ENCODE measurements at regions not wholly inside any gene's neighbourhood (a gene's known extent, or its start where the extent isn't known, plus 50 kb on each side); places are given as distances from the start of the nearest gene placed in this dataset.

GRCh38 chr12:24307153-24307552 lies 357.7 kb upstream of the SOX5 start:
- no peaks in the 10 kb centered on the region for H3K36me3 ChIP-seq (ENCODE audit: low read depth, low read length)
- no peak overlapping the region for H2AFZ ChIP-seq (ENCODE audit: low read length)
- no peak for TF ChIP-seq EZH2phosphoT487 (IDR thresholded peaks at IDR 0.05; ENCODE audit: borderline replicate concordance, low read length)
- TF ChIP-seq CTCF (conservative IDR thresholded peaks at IDR 0.05; ENCODE audit: low read depth, low read length): no peak
- no peak for TF ChIP-seq EZH2 (IDR thresholded peaks at IDR 0.05; ENCODE audit: low read length, unreplicated experiment)
- H3K4me2 ChIP-seq (ENCODE audit: low read length): no peak overlapping the region
- no TSS peak for BruUV-seq (replicated peaks)
- H3K4me1 ChIP-seq (ENCODE audit: insufficient read depth, low read length): no peaks in the 10 kb centered on the region
- intact Hi-C loops (cut with micrococcal nuclease): no loop called here
- no peaks in the 10 kb centered on the region for H3K79me2 ChIP-seq (ENCODE audit: low read length)
- CTCF ChIA-PET: no interaction called here
- H3K9ac ChIP-seq (ENCODE audit: low read length): no peak overlapping the region
- ATAC-seq: no peak
- no peaks in the 10 kb centered on the region for H3K9me2 ChIP-seq (replicated peaks; ENCODE audit: low read length)
- DNase-seq: no peak
- no peaks in the 10 kb centered on the region for H4K20me1 ChIP-seq (ENCODE audit: low read length)
- no peaks in the 10 kb centered on the region for H3F3A ChIP-seq (ENCODE audit: low read length, unreplicated experiment)
- no peak overlapping the region for H3K4me3 ChIP-seq (ENCODE audit: low read length)
- no peaks in the 10 kb centered on the region for H3K9me3 ChIP-seq (ENCODE audit: low read length)
- no peaks in the 10 kb centered on the region for H3K27me3 ChIP-seq (ENCODE audit: low read length)
- H3K27ac ChIP-seq (ENCODE audit: low read length): no peak overlapping the region
- POLR2A ChIA-PET (ENCODE audit: unreplicated experiment): no interaction called here

GRCh38 chr12:24306001-24306400 lies 356.5 kb upstream of the SOX5 start:
- H2AFZ ChIP-seq (ENCODE audit: low read length): no peak overlapping the region
- intact Hi-C loops (cut with micrococcal nuclease): no loop called here

GRCh38 chr12:24304285-24304684 lies 354.8 kb upstream of the SOX5 start:
- ChIA-PET POLR2A (ENCODE audit: unreplicated experiment) (no interaction called here), CTCF (no interaction called here)
- Histone ChIP-seq H3K36me3 (ENCODE audit: low read depth, low read length) (no peaks in the 10 kb centered on the region), H3K4me2 (ENCODE audit: low read length) (no peak overlapping the region), H3F3A (ENCODE audit: low read length, unreplicated experiment) (no peaks in the 10 kb centered on the region), H3K27ac (ENCODE audit: low read length) (no peak overlapping the region), H3K9me2 (replicated peaks; ENCODE audit: low read length) (no peaks in the 10 kb centered on the region), H3K4me1 (ENCODE audit: insufficient read depth, low read length) (no peaks in the 10 kb centered on the region), H2AFZ (ENCODE audit: low read length) (no peak overlapping the region), H3K27me3 (ENCODE audit: low read length) (peaks cover 4% of the 10 kb centered on the region; the same call in 1 of the 2 replicates), H3K79me2 (ENCODE audit: low read length) (no peaks in the 10 kb centered on the region), H3K4me3 (ENCODE audit: low read length) (no peak overlapping the region), H3K9me3 (ENCODE audit: low read length) (no peaks in the 10 kb centered on the region), H4K20me1 (ENCODE audit: low read length) (no peaks in the 10 kb centered on the region), H3K9ac (ENCODE audit: low read length) (no peak overlapping the region)
- no TSS peak for BruUV-seq (replicated peaks)
- intact Hi-C loops (cut with micrococcal nuclease): no loop called here
- no peak for TF ChIP-seq CTCF (conservative IDR thresholded peaks at IDR 0.05; ENCODE audit: low read depth, low read length)
- no peak for TF ChIP-seq EZH2 (IDR thresholded peaks at IDR 0.05; ENCODE audit: low read length, unreplicated experiment)
- no peak for TF ChIP-seq EZH2phosphoT487 (IDR thresholded peaks at IDR 0.05; ENCODE audit: borderline replicate concordance, low read length)
- DNase-seq (no peak), ATAC-seq (no peak)

More at GRCh38 chr12:24306001-24306400, 356.5 kb upstream of the SOX5 start:
- ATAC-seq: no peak
- Histone ChIP-seq H3K9ac (ENCODE audit: low read length) (no peak overlapping the region), H3K4me1 (ENCODE audit: insufficient read depth, low read length) (no peaks in the 10 kb centered on the region), H3K4me2 (ENCODE audit: low read length) (no peak overlapping the region), H3K4me3 (ENCODE audit: low read length) (no peak overlapping the region), H3K9me2 (replicated peaks; ENCODE audit: low read length) (no peaks in the 10 kb centered on the region), H3K9me3 (ENCODE audit: low read length) (no peaks in the 10 kb centered on the region), H3K79me2 (ENCODE audit: low read length) (no peaks in the 10 kb centered on the region), H3F3A (ENCODE audit: low read length, unreplicated experiment) (no peaks in the 10 kb centered on the region), H4K20me1 (ENCODE audit: low read length) (no peaks in the 10 kb centered on the region), H3K27me3 (ENCODE audit: low read length) (no peaks in the 10 kb centered on the region), H3K36me3 (ENCODE audit: low read depth, low read length) (no peaks in the 10 kb centered on the region), H3K27ac (ENCODE audit: low read length) (no peak overlapping the region)
- CTCF ChIA-PET: no interaction called here
- TF ChIP-seq CTCF (conservative IDR thresholded peaks at IDR 0.05; ENCODE audit: low read depth, low read length): no peak
- no peak for TF ChIP-seq EZH2phosphoT487 (IDR thresholded peaks at IDR 0.05; ENCODE audit: borderline replicate concordance, low read length)
- no peak for TF ChIP-seq EZH2 (IDR thresholded peaks at IDR 0.05; ENCODE audit: low read length, unreplicated experiment)
- POLR2A ChIA-PET (ENCODE audit: unreplicated experiment): no interaction called here
- no peak for DNase-seq
- no TSS peak for BruUV-seq (replicated peaks)

Measured in PC-3 (cell line).